NCI-H774 (cell line): ENCODE measurements at regions not wholly inside any gene's neighbourhood (a gene's known extent, or its start where the extent isn't known, plus 50 kb on each side); places are given as distances from the start of the nearest gene placed in this dataset.

Experiments
- DNase-seq: peaks from one replicate; lab custom pipeline; 2025; lab: John Stamatoyannopoulos, UW

DNA sequence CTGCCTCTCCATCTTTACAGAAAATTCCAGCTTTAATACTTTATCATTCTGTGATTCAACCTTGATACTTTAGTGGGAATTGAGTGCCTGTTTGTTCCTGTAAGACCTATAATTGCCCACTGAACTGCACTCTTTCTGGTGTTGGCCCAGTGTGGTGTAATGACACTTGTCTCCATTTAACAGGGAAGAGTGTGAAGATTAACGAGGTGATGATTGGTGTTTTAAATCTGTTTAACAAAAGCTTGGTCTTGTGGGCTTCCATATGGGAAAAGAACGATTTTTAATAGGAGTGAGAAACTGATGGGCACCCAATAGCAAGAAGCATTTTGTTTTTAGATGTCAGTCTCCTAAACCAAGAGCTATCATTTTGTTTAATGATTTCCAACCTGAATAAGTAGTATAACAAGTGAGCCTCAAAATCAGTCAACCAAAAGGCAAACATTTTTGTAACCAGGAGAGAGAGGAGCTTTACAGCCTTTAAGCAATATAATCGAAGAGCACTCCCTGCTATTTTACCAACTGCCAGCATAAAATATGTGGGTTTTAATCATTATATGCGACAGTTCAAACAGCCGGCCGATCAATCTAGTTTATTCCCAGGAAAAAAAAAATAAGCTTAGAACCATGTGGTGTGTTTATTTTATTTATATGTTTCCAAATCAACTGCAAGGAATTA lies 50.2 kb downstream of the SUPT20HL1 start:
- peak; percentile 12 for DNase-seq

DNA sequence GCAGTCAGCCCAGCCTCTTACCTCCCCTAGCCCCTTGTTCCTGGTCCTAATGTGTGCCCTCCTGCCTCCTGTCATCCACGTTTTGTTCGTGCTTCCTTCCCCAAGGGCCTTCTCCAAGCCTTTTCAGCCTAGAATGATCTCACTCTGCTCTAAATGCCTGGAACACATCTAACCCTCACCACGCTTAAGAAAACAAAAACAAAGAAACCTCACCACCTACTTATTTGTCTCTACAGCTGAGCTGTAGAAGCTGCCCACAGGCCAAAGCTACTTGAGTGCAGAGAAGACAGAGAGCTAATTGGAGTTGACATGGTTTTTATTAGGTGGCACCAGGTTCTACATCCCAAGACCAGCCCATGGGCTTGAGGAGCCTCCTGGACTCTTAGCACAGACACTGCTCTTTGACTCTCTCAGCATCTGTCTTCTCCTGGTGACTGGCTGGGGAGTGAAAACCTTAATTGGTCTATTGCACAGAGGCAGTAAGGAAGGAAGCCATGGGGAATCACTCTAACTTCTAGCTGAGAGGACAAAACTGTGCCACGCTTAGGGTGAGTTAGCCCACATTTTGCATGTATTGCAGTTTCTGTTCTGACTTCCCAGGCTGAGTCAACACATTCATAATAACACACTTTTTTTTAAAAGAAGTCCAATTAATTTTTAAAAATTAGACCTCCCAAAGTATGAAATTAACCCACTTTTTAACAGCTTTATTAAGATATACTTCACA lies 52.3 kb upstream of the PDK3 start:
- DNase-seq: no peak
